Adrenal gland (tissue), 9 donors: ENCODE measurements at regions not wholly inside any gene's neighbourhood (a gene's known extent, or its start where the extent isn't known, plus 50 kb on each side); places are given as distances from the start of the nearest gene placed in this dataset.

Experiments
- DNase-seq, 7 donors: peaks; one replicate each; pipeline ENCODE4 v3.0.0-alpha.2; 2019 to 2020
- H3K27ac ChIP-seq, 5 donors: fragments of 200-600 bp; sonication (generic) in 4 of 5; 1 replicate in 3 of 5; 2 replicates in 2 of 5; pipeline versions ENCODE4 v1.5.1 to v1.8.0; 2016 to 2020; ENCODE audit warnings: mild to moderate bottlenecking in 1 of 5
- H3K27me3 ChIP-seq: fragments of 200-600 bp; 2 replicates; pipeline ENCODE4 v1.8.0; 2021
- H3K36me3 ChIP-seq, 2 donors: fragments of 200-600 bp; replicated peaks in 1 of 2; 1 replicate in 1 of 2; 2 replicates in 1 of 2; pipeline versions ENCODE4 v1.5.1 to v1.8.0; 2018 to 2022
- H3K4me1 ChIP-seq, 2 donors: fragments of 200-600 bp; replicated peaks in 1 of 2; 1 replicate in 1 of 2; 2 replicates in 1 of 2; pipeline versions ENCODE4 v1.5.1 to v1.8.0; 2018 to 2021
- H3K4me3 ChIP-seq, 4 donors: fragments of 200-600 bp; sonication (generic) in 3 of 4; one replicate each; pipeline ENCODE4 v1.5.1; 2016 to 2018
- H3K9me3 ChIP-seq, 3 donors: fragments of 200-600 bp; sonication (generic) in 1 of 3; replicated peaks in 1 of 3; 1 replicate in 2 of 3; 2 replicates in 1 of 3; pipeline versions ENCODE4 v1.5.1 to v1.8.0; 2016 to 2021
- CTCF ChIP-seq, 6 experiments: fragments of 450-650 bp in 4 of 6; fragments of 200-600 bp in 2 of 6; sonication (generic) in 1 of 6; IDR thresholded peaks; 1 replicate in 5 of 6; 2 replicates in 1 of 6; pipeline versions ENCODE4 v1.5.1 to v1.8.0; 2016 to 2021; ENCODE audit warnings: antibody characterized with exemption in 6 of 6, mild to moderate bottlenecking in 2 of 6, moderate library complexity in 1 of 6
- POLR2A ChIP-seq, 2 donors: fragments of 450-650 bp; IDR thresholded peaks; one replicate each; pipeline ENCODE4 v1.6.1; 2017; ENCODE audit warnings: antibody characterized with exemption in 2 of 2, mild to moderate bottlenecking in 2 of 2, moderate library complexity in 1 of 2
- WGBS, 4 donors: extraction: QIAGEN DNeasy Blood & Tissue Kit in 2 of 4; methylation state at CpG; one replicate each; pipeline versions ENCODE4 v1.1.5 to v1.1.7; 2013 to 2017; 5-methylcytosine and 5-hydroxymethylcytosine counted together
- intact Hi-C, 2 donors: fragments of 100-400 bp; cut with DNase I; formaldehyde crosslinking; loops; one replicate each; pipeline versions ENCODE4 v1.14.1 to v1.15.0; 2022 to 2023
- donor health status: healthy with polysubstance abuse.
- donor health status: Bipolar disorder and iron deficiency.
- donor health status: DM: yes; HTN: yes; CAD: no.
- donor health status: DM: no; HTN: no; CAD: no.
- donor health status: DM: no; HTN: no; CAD: no.

DNA sequence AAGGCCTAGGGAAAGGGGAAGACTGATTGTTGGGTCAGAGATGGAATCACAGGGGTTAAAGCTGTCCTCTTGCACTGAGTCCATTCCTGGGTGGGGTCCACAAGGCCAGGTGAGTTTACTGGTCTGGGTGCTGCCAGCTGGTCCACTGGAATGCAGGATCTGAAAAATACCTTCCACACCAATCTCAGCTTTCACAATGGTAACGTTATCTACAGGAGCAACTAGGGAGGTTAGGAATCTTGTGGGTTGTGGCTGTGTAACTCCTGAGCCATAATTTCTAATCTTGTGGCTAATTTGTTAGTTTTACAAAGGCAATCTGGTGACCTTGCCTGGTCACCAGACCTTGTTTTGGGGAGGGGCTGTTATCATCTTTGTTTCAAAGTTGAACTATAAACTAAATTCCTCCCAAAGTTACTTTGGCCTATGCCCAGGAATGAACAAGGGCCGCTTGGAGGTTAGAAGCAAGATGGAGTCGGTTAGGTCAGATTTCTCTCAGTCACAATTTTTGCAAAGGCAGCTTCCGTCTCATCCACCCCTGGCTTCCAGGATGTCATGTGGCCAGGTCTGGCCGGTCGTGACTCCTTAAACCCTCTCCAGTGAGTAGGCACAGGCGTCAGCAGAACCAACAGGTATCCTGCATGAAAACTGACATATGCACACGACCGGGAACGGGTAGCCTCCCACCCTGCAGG, 123.3 kb upstream of the SH3BP4 start:
- TF ChIP-seq CTCF (IDR thresholded peaks at IDR 0.05) (no peak), POLR2A (IDR thresholded peaks at IDR 0.05) (no peak)
- no peaks in the 10 kb centered on the region for H3K27me3 ChIP-seq
- H3K4me1 ChIP-seq: peaks cover 9 to 12% of the 10 kb centered on the region in 2 donors
- no peak overlapping the region for H3K4me3 ChIP-seq
- WGBS, 4 donors: 94 to 95% (median 94%) methylated on average over 6 to 10 of the region's 10 CpGs
- intact Hi-C loops: no loop called here
- no peak for DNase-seq
- no peaks in the 10 kb centered on the region for H3K36me3 ChIP-seq
- no peaks in the 10 kb centered on the region for H3K9me3 ChIP-seq
- H3K27ac ChIP-seq: no peak overlapping the region

DNA sequence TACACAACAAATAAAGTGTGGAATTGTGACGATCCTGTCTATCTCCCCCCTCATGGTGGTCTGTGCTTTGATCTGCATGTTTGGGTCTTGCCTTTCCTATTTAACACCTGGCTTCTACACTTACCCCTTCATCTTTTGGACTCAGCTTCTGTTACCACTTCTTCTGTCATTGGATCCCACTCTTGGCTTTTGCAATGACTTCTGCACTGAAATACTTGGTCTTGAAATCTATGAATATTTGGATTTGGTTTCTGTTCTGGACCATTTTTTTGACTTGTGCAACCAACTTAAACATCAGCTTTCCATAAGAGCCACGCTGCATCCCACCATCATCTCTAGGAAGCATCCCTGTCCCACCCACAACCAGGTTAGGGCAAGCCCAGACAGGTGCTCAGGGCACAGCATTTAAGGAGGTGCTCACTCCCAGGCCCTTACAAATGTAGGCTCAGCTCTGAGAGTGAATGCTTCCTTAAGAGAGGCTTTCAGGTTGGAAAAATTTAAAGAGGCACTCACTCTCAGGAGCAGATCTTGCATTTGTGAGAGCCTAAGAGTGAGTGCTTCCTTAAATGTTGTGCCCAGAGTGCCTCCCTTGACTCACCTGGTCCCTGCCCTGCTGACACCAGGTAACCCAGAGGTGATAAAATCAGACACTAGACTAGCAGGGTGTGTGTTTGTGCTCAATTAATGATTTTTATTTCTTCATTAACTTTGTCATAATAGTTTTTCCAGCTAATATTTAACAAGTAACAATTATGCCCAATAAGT, 124.5 kb upstream of the SH3BP4 start:
- WGBS, 4 donors: 87 to 93% (median 89%) methylated on average over 2 of the region's 2 CpGs
- DNase-seq: no peak
- TF ChIP-seq CTCF (IDR thresholded peaks at IDR 0.05) (no peak), POLR2A (IDR thresholded peaks at IDR 0.05) (no peak)
- Histone ChIP-seq H3K27ac (no peak overlapping the region), H3K9me3 (no peaks in the 10 kb centered on the region), H3K36me3 (no peaks in the 10 kb centered on the region), H3K27me3 (no peaks in the 10 kb centered on the region), H3K4me3 (no peak overlapping the region), H3K4me1 (peaks cover 12 to 15% of the 10 kb centered on the region in 2 donors)
- intact Hi-C loops: no loop called here

DNA sequence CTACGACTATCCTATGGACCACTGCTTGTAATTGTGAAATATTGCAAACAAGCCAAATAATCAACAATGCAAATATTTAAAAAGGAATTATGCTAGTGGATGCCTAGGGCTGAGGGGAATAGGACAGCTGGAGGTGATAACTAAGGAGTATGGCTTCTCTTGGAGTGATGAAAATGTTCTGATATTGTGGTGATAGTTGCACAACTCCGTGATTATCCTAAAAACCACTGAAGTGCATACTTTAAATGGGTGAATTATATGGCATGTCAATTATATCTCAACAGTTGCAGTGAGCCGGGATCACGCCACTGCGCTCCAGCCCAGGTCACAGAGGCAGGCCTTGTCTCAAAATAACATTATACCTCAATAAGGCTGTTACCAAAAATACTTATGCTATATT, 125.1 kb upstream of the SH3BP4 start:
- no peaks in the 10 kb centered on the region for H3K36me3 ChIP-seq
- no peak overlapping the region for H3K4me3 ChIP-seq
- DNase-seq: no peak
- no peak for TF ChIP-seq CTCF (IDR thresholded peaks at IDR 0.05)
- no peak for TF ChIP-seq POLR2A (IDR thresholded peaks at IDR 0.05)
- no peak overlapping the region for H3K27ac ChIP-seq
- H3K4me1 ChIP-seq: peaks cover 12 to 15% of the 10 kb centered on the region in 2 donors
- WGBS, 4 donors: 93 to 97% (median 96%) methylated on average over 5 of the region's 5 CpGs
- no peaks in the 10 kb centered on the region for H3K27me3 ChIP-seq
- H3K9me3 ChIP-seq: no peaks in the 10 kb centered on the region
- intact Hi-C loops: no loop called here

GRCh38 chr2:234825616-234826015, 126.2 kb upstream of the SH3BP4 start:
- TF ChIP-seq CTCF (IDR thresholded peaks at IDR 0.05) (no peak), POLR2A (IDR thresholded peaks at IDR 0.05) (no peak)
- intact Hi-C loops: no loop called here
- Histone ChIP-seq H3K4me3 (no peak overlapping the region), H3K4me1 (peaks cover 12 to 15% of the 10 kb centered on the region in 2 donors), H3K27me3 (no peaks in the 10 kb centered on the region), H3K9me3 (no peaks in the 10 kb centered on the region), H3K27ac (no peak overlapping the region), H3K36me3 (no peaks in the 10 kb centered on the region)
- WGBS, 4 donors: 76 to 91% (median 87%) methylated on average over 4 to 5 of the region's 5 CpGs
- DNase-seq: no peak
